OCI-LY1 (cell line): ENCODE measurements at regions not wholly inside any gene's neighbourhood (a gene's known extent, or its start where the extent isn't known, plus 50 kb on each side); places are given as distances from the start of the nearest gene placed in this dataset.

Experiments
- EZH2 ChIP-seq: fragments of 200-600 bp; sonication (generic), shearing (Covaris generic); IDR thresholded peaks from 2 replicates; pipeline ENCODE4 v1.8.0; 2017; ENCODE audit warnings: borderline replicate concordance, mixed run types, mild to moderate bottlenecking, antibody characterized with exemption, low read length, moderate library complexity, mixed read lengths
- TF ChIP-seq, protein P1 (sequence below): fragments of 200-600 bp; sonication (generic), shearing (Covaris generic); IDR thresholded peaks from 2 replicates; pipeline ENCODE4 v1.5.1; 2017; ENCODE audit warnings: mild to moderate bottlenecking, antibody characterized with exemption, low read length, moderate library complexity, mixed read lengths

- TF ChIP-seq, protein P1, sequence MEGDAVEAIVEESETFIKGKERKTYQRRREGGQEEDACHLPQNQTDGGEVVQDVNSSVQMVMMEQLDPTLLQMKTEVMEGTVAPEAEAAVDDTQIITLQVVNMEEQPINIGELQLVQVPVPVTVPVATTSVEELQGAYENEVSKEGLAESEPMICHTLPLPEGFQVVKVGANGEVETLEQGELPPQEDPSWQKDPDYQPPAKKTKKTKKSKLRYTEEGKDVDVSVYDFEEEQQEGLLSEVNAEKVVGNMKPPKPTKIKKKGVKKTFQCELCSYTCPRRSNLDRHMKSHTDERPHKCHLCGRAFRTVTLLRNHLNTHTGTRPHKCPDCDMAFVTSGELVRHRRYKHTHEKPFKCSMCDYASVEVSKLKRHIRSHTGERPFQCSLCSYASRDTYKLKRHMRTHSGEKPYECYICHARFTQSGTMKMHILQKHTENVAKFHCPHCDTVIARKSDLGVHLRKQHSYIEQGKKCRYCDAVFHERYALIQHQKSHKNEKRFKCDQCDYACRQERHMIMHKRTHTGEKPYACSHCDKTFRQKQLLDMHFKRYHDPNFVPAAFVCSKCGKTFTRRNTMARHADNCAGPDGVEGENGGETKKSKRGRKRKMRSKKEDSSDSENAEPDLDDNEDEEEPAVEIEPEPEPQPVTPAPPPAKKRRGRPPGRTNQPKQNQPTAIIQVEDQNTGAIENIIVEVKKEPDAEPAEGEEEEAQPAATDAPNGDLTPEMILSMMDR: no peak
- TF ChIP-seq EZH2: no peak
Measured at GRCh38 chr7:24406053-24406788, 122.2 kb downstream of the NPY start.
